Smooth muscle cell (in vitro differentiated cells): ENCODE measurements at regions not wholly inside any gene's neighbourhood (a gene's known extent, or its start where the extent isn't known, plus 50 kb on each side); places are given as distances from the start of the nearest gene placed in this dataset.

Source experiments
- DNase-seq: peaks from one replicate; lab custom pipeline; 2025; ENCODE audit not compliant: unreplicated experiment; lab: John Stamatoyannopoulos, UW
- H2AFZ ChIP-seq: fragments of 200-600 bp; sonication (generic); 2 replicates; pipeline ENCODE4 v1.6.0; 2016; ENCODE audit warnings: antibody characterized with exemption, low read depth, mild to moderate bottlenecking
- H3F3A ChIP-seq: fragments of 200-600 bp; sonication (generic); 2 replicates; pipeline ENCODE4 v1.6.0; 2017; ENCODE audit warnings: antibody characterized with exemption, low read depth
- H3K27ac ChIP-seq: fragments of 200-600 bp; sonication (generic); 2 replicates; pipeline ENCODE4 v1.5.1; 2016; ENCODE audit warnings: low read depth, mild to moderate bottlenecking
- H3K27me3 ChIP-seq: fragments of 200-600 bp; sonication (generic); 2 replicates; pipeline ENCODE4 v1.6.1; 2016; ENCODE audit warnings: low read depth, mild to moderate bottlenecking
- H3K36me3 ChIP-seq: fragments of 200-600 bp; sonication (generic); 2 replicates; pipeline ENCODE4 v1.5.1; 2016; ENCODE audit warnings: low read depth
- H3K4me1 ChIP-seq: fragments of 200-600 bp; sonication (generic); 2 replicates; pipeline ENCODE4 v1.5.1; 2016; ENCODE audit warnings: low read depth
- H3K4me2 ChIP-seq: fragments of 200-600 bp; sonication (generic); 2 replicates; pipeline ENCODE4 v1.6.0; 2016; ENCODE audit warnings: mild to moderate bottlenecking
- H3K4me3 ChIP-seq: fragments of 200-600 bp; sonication (generic); 2 replicates; pipeline ENCODE4 v1.5.1; 2016; ENCODE audit warnings: mild to moderate bottlenecking
- H3K79me2 ChIP-seq: fragments of 200-600 bp; sonication (generic); 2 replicates; pipeline ENCODE4 v1.6.0; 2016; ENCODE audit warnings: low read depth, mild to moderate bottlenecking
- H3K9ac ChIP-seq: fragments of 200-600 bp; sonication (generic); 2 replicates; pipeline ENCODE4 v1.6.0; 2016; ENCODE audit warnings: low read depth
- H3K9me3 ChIP-seq: fragments of 200-600 bp; sonication (generic); replicated peaks from 2 replicates; pipeline ENCODE4 v1.5.1; 2016; ENCODE audit warnings: low read depth
- H4K20me1 ChIP-seq: fragments of 200-600 bp; sonication (generic); 2 replicates; pipeline ENCODE4 v1.6.0; 2016; ENCODE audit warnings: low read depth
- WGBS: methylation state at CpG from one replicate; pipeline ENCODE4 v1.1.7; 2016; ENCODE audit warnings: low lambda C conversion rate; 5-methylcytosine and 5-hydroxymethylcytosine counted together
- TF ChIP-seq, protein P1 (sequence below): fragments of 200-600 bp; sonication (generic); IDR thresholded peaks from 2 replicates; pipeline ENCODE4 v1.5.1; 2017; ENCODE audit warnings: borderline replicate concordance, mild to moderate bottlenecking, antibody characterized with exemption; ENCODE audit not compliant: insufficient read depth, poor library complexity, severe bottlenecking

DNA sequence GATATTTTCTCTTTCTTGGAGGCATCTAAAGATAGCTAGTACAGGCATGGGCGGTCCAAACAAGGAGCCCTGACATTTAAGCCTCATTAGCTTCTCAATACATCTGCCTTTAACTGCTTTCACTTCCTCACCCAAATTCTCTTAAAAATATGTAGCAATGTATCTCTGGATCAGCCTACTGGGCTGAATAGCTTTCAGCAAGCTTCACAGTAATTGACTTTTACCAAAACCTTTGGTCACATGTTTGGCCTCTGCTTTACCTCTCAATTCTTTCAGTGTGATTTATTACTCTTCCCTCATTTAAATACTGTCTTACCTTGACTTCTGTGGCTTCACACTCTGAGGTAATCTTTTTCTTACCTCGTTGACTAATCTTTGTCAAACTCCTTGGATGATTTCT is 1618.1 kb downstream of the GRIK2 start:
- no peaks in the 10 kb centered on the region for H3K79me2 ChIP-seq
- no peaks in the 10 kb centered on the region for H3K9me3 ChIP-seq
- no peak overlapping the region for H2AFZ ChIP-seq
- H3K4me3 ChIP-seq: no peak overlapping the region
- no peaks in the 10 kb centered on the region for H3F3A ChIP-seq
- WGBS: 62% methylated on average over 2 of the region's 2 CpGs
- no peak overlapping the region for H3K4me2 ChIP-seq
- H3K4me1 ChIP-seq: no peaks in the 10 kb centered on the region
- TF ChIP-seq, protein P1, sequence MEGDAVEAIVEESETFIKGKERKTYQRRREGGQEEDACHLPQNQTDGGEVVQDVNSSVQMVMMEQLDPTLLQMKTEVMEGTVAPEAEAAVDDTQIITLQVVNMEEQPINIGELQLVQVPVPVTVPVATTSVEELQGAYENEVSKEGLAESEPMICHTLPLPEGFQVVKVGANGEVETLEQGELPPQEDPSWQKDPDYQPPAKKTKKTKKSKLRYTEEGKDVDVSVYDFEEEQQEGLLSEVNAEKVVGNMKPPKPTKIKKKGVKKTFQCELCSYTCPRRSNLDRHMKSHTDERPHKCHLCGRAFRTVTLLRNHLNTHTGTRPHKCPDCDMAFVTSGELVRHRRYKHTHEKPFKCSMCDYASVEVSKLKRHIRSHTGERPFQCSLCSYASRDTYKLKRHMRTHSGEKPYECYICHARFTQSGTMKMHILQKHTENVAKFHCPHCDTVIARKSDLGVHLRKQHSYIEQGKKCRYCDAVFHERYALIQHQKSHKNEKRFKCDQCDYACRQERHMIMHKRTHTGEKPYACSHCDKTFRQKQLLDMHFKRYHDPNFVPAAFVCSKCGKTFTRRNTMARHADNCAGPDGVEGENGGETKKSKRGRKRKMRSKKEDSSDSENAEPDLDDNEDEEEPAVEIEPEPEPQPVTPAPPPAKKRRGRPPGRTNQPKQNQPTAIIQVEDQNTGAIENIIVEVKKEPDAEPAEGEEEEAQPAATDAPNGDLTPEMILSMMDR: no peak
- no peaks in the 10 kb centered on the region for H3K27me3 ChIP-seq
- no peak overlapping the region for H3K27ac ChIP-seq
- DNase-seq: no peak
- no peaks in the 10 kb centered on the region for H4K20me1 ChIP-seq
- H3K9ac ChIP-seq: no peak overlapping the region
- H3K36me3 ChIP-seq: no peaks in the 10 kb centered on the region

DNA sequence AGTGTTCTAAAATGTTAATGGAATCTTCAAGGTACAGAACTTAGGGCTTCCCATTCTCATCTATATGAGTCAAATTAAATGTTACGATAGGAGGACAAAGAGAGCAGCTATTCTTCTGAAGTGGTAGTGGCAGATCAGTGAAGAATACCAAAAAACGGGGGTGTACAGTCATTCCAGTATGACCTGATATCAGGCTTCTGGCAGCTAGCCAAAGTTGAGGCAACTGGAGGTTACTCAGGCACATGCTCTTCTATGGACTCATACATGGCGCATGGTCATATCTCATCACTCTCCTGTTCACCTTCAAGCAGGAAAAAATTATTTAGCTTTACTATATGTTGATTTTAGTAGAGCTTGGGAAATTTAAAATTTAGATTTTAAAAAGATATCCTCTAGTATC is 1608.8 kb downstream of the GRIK2 start:
- no peak overlapping the region for H3K27ac ChIP-seq
- no peak for DNase-seq
- TF ChIP-seq, protein P1: no peak
- no peak overlapping the region for H3K9ac ChIP-seq
- H3K27me3 ChIP-seq: no peaks in the 10 kb centered on the region
- H2AFZ ChIP-seq: no peak overlapping the region
- no peaks in the 10 kb centered on the region for H4K20me1 ChIP-seq
- no peaks in the 10 kb centered on the region for H3K9me3 ChIP-seq
- H3K4me1 ChIP-seq: peaks cover 6% of the 10 kb centered on the region
- WGBS: 82% methylated on average over 3 of the region's 3 CpGs
- H3F3A ChIP-seq: no peaks in the 10 kb centered on the region
- H3K79me2 ChIP-seq: no peaks in the 10 kb centered on the region
- no peak overlapping the region for H3K4me2 ChIP-seq
- no peak overlapping the region for H3K4me3 ChIP-seq
- no peaks in the 10 kb centered on the region for H3K36me3 ChIP-seq

DNA sequence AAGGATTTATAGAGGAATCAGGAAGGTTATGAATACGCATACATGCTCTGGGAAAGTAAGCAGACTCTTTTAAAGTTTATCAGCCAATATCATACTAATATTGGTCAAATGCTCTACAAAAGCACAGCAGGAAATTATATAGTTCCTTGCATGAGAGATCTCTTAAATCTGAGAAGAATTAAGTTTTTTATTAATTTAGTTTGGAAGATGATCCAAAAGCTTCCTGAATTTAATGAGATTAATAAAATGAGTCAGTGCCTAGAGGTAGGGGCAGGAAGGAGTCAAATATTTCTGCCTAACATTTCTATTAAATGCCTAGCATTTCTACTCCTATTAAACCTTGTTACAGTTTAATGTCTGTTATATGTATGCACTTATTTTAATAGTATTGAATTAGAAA is 1608.2 kb downstream of the GRIK2 start:
- Histone ChIP-seq H3K36me3 (no peaks in the 10 kb centered on the region), H3K4me3 (no peak overlapping the region), H3K27ac (no peak overlapping the region), H3F3A (no peaks in the 10 kb centered on the region), H3K79me2 (no peaks in the 10 kb centered on the region), H3K4me1 (peaks cover 8% of the 10 kb centered on the region), H4K20me1 (no peaks in the 10 kb centered on the region), H3K4me2 (no peak overlapping the region), H2AFZ (peak overlapping the region; percentile 74), H3K9me3 (no peaks in the 10 kb centered on the region), H3K27me3 (no peaks in the 10 kb centered on the region), H3K9ac (no peak overlapping the region)
- DNase-seq: no peak
- WGBS: 94% methylated on average over 1 of the region's 1 CpG
- TF ChIP-seq, protein P1: no peak

DNA sequence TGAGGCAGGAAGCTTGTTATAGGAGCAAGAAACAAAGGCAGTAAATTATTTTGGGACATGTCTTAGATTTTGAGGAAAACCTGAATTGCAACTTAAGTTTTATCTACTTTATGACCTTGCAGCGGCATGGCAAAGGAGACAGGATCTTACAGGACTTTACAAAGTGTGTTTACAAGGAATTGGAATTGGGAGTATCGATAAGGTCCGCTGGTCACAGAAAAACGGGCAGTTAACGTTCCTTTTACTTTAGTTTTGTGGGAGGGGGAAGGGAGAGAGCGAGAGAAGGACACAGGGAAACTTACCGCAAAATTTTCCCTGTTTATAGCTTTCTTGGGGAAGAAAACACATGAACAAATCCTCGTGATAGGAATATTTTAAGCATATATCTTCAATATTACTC is 1607.2 kb downstream of the GRIK2 start:
- no peak overlapping the region for H3K9ac ChIP-seq
- no peak for DNase-seq
- no peaks in the 10 kb centered on the region for H3K9me3 ChIP-seq
- H3K79me2 ChIP-seq: no peaks in the 10 kb centered on the region
- TF ChIP-seq, protein P1: no peak
- H3K4me2 ChIP-seq: peak overlapping the region; percentile 79
- H2AFZ ChIP-seq: peak overlapping the region; percentile 74
- WGBS: 32% methylated on average over 8 of the region's 8 CpGs
- no peaks in the 10 kb centered on the region for H4K20me1 ChIP-seq
- no peaks in the 10 kb centered on the region for H3F3A ChIP-seq
- peak overlapping the region; percentile 35 for H3K4me3 ChIP-seq
- no peak overlapping the region for H3K27ac ChIP-seq
- H3K27me3 ChIP-seq: no peaks in the 10 kb centered on the region
- no peaks in the 10 kb centered on the region for H3K36me3 ChIP-seq
- H3K4me1 ChIP-seq: peaks cover 12% of the 10 kb centered on the region
